HG02852 (cell line): ENCODE measurements at regions not wholly inside any gene's neighbourhood (a gene's known extent, or its start where the extent isn't known, plus 50 kb on each side); places are given as distances from the start of the nearest gene placed in this dataset.
A peak's percentile ranks its signal among the peaks of the same experiment; 100 is the strongest.

ENCODE experiments used
- ATAC-seq: cut with Tn5 transposase; IDR thresholded peaks from one replicate; pipeline ENCODE4 v1.9.1; 2021; ENCODE audit warnings: mild to moderate bottlenecking, moderate library complexity; ENCODE audit not compliant: unreplicated experiment

- no peak for ATAC-seq
Observed at GRCh38 chr2:203812294-203813221, 55.0 kb upstream of the CTLA4 start.

- ATAC-seq: no peak
Observed at GRCh38 chr2:203813684-203814083, 53.9 kb upstream of the CTLA4 start.

- ATAC-seq: peak; percentile 78
Observed at GRCh38 chr2:203814661-203815540, 52.7 kb upstream of the CTLA4 start.

GRCh38 chr2:203815541-203815898, 52.1 kb upstream of the CTLA4 start:
- no peak for ATAC-seq

GRCh38 chr2:203817147-203817546, 50.4 kb upstream of the CTLA4 start:
- no peak for ATAC-seq
